Neural cell (in vitro differentiated cells): ENCODE measurements at regions not wholly inside any gene's neighbourhood (a gene's known extent, or its start where the extent isn't known, plus 50 kb on each side); places are given as distances from the start of the nearest gene placed in this dataset.

Experiments
- H2AFZ ChIP-seq: fragments of 200-600, 300-800 bp; sonication (generic), shearing (Covaris generic); 2 replicates; pipeline ENCODE4 v1.6.0; 2014; ENCODE audit warnings: low read depth, mild to moderate bottlenecking, antibody characterized with exemption, low read length, moderate library complexity
- H3F3A ChIP-seq: fragments of 200-600 bp; shearing (Covaris generic); 2 replicates; pipeline ENCODE4 v1.6.1; 2016; ENCODE audit warnings: mild to moderate bottlenecking, moderate library complexity, mixed read lengths, antibody characterized with exemption, low read length; ENCODE audit not compliant: insufficient read depth, poor library complexity, severe bottlenecking
- H3K27ac ChIP-seq: fragments of 200-600, 300-800 bp; sonication (generic), shearing (Covaris generic); 2 replicates; pipeline ENCODE4 v1.5.1; 2014; ENCODE audit warnings: mild to moderate bottlenecking, low read length, moderate library complexity
- H3K27me3 ChIP-seq: fragments of 300-800, 200-600 bp; sonication (generic), shearing (Covaris generic); 2 replicates; pipeline ENCODE4 v1.6.0; 2014; ENCODE audit warnings: mild to moderate bottlenecking, low read depth, low read length, moderate library complexity; ENCODE audit not compliant: insufficient read depth
- H3K36me3 ChIP-seq: fragments of 300-800, 200-600 bp; sonication (generic), shearing (Covaris generic); 2 replicates; pipeline ENCODE4 v1.5.1; 2014; ENCODE audit warnings: mild to moderate bottlenecking, antibody characterized with exemption, low read length, moderate library complexity; ENCODE audit not compliant: insufficient read depth
- H3K4me2 ChIP-seq: fragments of 300-800, 200-600 bp; sonication (generic), shearing (Covaris generic); 2 replicates; pipeline ENCODE4 v1.6.0; 2014; ENCODE audit warnings: mild to moderate bottlenecking, low read length
- H3K4me3 ChIP-seq: fragments of 300-800, 200-600 bp; sonication (generic), shearing (Covaris generic); 2 replicates; pipeline ENCODE4 v1.5.1; 2014; ENCODE audit warnings: mild to moderate bottlenecking, low read length, moderate library complexity
- H3K79me2 ChIP-seq: fragments of 200-600 bp; shearing (Covaris generic); replicated peaks from 2 replicates; pipeline ENCODE4 v1.6.0; 2014; ENCODE audit warnings: mild to moderate bottlenecking, low read length, moderate library complexity; ENCODE audit not compliant: insufficient read depth
- H3K9ac ChIP-seq: fragments of 300-800, 200-600 bp; sonication (generic), shearing (Covaris generic); 2 replicates; pipeline ENCODE4 v1.6.1; 2016; ENCODE audit warnings: mild to moderate bottlenecking, low read length, mixed read lengths
- H3K9me2 ChIP-seq: fragments of 200-600 bp; shearing (Covaris generic); 2 replicates; pipeline ENCODE4 v1.6.1; 2016; ENCODE audit warnings: mild to moderate bottlenecking, low read length, mixed read lengths; ENCODE audit not compliant: insufficient read depth
- H3K9me3 ChIP-seq: fragments of 200-600, 300-800 bp; sonication (generic), shearing (Covaris generic); 2 replicates; pipeline ENCODE4 v1.6.1; 2016; ENCODE audit warnings: mild to moderate bottlenecking, mixed run types, low read length, moderate library complexity, mixed read lengths
- H4K20me1 ChIP-seq: fragments of 200-600 bp; shearing (Covaris generic); 2 replicates; pipeline ENCODE4 v1.6.1; 2016; ENCODE audit warnings: mild to moderate bottlenecking, mixed run types; ENCODE audit not compliant: insufficient read depth
- EP300 ChIP-seq: fragments of 450-650 bp; conservative IDR thresholded peaks from 2 replicates; pipeline ENCODE4 v1.6.1; 2014; ENCODE audit warnings: antibody characterized with exemption, mild to moderate bottlenecking, moderate library complexity; ENCODE audit not compliant: poor library complexity, severe bottlenecking
- EZH2 ChIP-seq: fragments of 200-600, 300-800 bp; shearing (Covaris generic), sonication (generic); IDR thresholded peaks from 2 replicates; pipeline ENCODE4 v1.6.1; 2014; ENCODE audit warnings: antibody characterized with exemption, low read length, borderline replicate concordance, mild to moderate bottlenecking; ENCODE audit not compliant: insufficient read depth, poor library complexity, severe bottlenecking
- MXI1 ChIP-seq: fragments of 450-650 bp; conservative IDR thresholded peaks from 2 replicates; pipeline ENCODE4 v1.6.1; 2014; ENCODE audit warnings: antibody characterized with exemption, mild to moderate bottlenecking; ENCODE audit not compliant: poor library complexity, severe bottlenecking
- POLR2AphosphoS5 ChIP-seq: IDR thresholded peaks from 2 replicates; pipeline ENCODE4 v1.6.1; 2012
- RAD21 ChIP-seq: fragments of 450-650 bp; conservative IDR thresholded peaks from 2 replicates; pipeline ENCODE4 v1.6.1; 2014; ENCODE audit warnings: antibody characterized with exemption, mild to moderate bottlenecking, moderate library complexity
- SMC3 ChIP-seq: fragments of 450-650 bp; conservative IDR thresholded peaks from 2 replicates; pipeline ENCODE4 v1.6.1; 2014; ENCODE audit warnings: antibody characterized with exemption, mild to moderate bottlenecking, moderate library complexity; ENCODE audit not compliant: poor library complexity
- TAF1 ChIP-seq: IDR thresholded peaks from 2 replicates; pipeline ENCODE4 v1.6.1; 2012; ENCODE audit warnings: low read depth
- TF ChIP-seq, protein P1 (sequence below): fragments of 450-650 bp; IDR thresholded peaks from 2 replicates; pipeline ENCODE4 v1.5.1; 2014; ENCODE audit warnings: antibody characterized with exemption, mild to moderate bottlenecking, moderate library complexity; ENCODE audit not compliant: poor library complexity, severe bottlenecking
- TF ChIP-seq, protein P2 (sequence below): IDR thresholded peaks from 2 replicates; pipeline ENCODE4 v1.6.1; 2012; ENCODE audit warnings: borderline replicate concordance

DNA sequence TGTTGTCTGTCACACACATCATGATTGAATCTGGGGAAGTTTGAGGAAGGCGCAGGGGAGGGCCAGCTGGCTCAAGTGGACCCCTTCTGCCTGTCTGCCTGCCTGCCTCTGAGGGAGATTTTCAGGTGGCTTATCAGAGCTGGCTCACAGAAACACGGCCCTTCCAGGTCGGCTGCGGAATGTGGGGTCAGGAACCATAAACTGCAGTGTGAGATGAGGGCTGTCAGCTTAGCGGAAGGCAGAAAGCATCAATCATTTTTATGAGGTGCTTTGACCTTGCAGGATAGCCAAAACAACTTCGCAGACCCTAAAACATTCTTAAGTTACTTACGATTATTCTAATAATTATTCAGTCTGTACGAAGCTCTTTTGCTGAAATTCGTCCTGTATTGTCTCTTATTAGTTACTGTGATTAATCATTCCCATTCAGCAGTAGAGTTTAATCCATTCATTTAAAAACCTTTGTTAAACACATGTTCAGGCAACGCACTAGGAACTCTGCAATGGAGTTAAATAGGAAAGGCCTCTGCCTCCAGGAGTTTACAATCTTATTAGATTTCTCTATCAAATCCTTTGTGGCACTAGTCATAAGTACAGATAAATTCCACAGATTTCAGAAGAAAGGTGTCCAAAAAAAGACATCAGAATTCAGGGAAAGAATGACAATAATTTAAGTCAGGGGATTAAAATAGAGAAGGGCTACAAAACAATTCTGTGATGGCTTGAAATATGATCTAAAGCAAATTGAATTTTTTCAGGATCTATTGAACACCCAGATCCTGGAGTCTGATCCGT is 371.6 kb downstream of the HRH4 start:
- H2AFZ ChIP-seq, result no peak overlapping the region
- H4K20me1 ChIP-seq, result no peaks in the 10 kb centered on the region
- H3K4me3 ChIP-seq, result no peak overlapping the region
- no peak overlapping the region for H3K9ac ChIP-seq
- no peaks in the 10 kb centered on the region for H3K27me3 ChIP-seq
- TF ChIP-seq, protein P1, sequence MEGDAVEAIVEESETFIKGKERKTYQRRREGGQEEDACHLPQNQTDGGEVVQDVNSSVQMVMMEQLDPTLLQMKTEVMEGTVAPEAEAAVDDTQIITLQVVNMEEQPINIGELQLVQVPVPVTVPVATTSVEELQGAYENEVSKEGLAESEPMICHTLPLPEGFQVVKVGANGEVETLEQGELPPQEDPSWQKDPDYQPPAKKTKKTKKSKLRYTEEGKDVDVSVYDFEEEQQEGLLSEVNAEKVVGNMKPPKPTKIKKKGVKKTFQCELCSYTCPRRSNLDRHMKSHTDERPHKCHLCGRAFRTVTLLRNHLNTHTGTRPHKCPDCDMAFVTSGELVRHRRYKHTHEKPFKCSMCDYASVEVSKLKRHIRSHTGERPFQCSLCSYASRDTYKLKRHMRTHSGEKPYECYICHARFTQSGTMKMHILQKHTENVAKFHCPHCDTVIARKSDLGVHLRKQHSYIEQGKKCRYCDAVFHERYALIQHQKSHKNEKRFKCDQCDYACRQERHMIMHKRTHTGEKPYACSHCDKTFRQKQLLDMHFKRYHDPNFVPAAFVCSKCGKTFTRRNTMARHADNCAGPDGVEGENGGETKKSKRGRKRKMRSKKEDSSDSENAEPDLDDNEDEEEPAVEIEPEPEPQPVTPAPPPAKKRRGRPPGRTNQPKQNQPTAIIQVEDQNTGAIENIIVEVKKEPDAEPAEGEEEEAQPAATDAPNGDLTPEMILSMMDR, result no peak
- TF ChIP-seq EZH2 (no peak), TAF1 (no peak), MXI1 (no peak), SMC3 (no peak), EP300 (no peak)
- no peaks in the 10 kb centered on the region for H3K9me3 ChIP-seq
- H3K9me2 ChIP-seq, result no peaks in the 10 kb centered on the region
- H3K27ac ChIP-seq, result no peak overlapping the region
- no peaks in the 10 kb centered on the region for H3F3A ChIP-seq
- no peaks in the 10 kb centered on the region for H3K36me3 ChIP-seq
- no peaks in the 10 kb centered on the region for H3K79me2 ChIP-seq
- no peak overlapping the region for H3K4me2 ChIP-seq

DNA sequence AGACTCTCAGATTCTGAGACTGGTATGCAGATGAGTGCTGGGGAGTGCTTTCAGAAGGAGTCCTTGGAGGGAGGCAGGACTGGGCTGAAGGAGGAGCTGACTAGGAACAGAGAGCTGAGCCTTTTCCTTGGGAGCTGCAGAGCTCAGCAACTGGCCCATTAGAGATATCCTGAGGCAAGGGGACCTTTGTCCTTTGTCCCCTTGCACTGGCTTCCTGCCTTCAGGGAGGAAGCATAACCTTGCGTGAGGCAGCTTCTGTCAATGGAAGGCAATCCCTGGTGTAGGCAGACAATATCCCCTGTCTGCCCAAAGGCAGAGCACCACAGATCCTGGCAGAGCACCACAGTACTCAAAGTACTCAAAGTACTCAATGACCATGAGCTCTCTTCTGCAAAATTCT is 375.3 kb downstream of the HRH4 start:
- H3K27ac ChIP-seq, result no peak overlapping the region
- H3K36me3 ChIP-seq, result no peaks in the 10 kb centered on the region
- no peaks in the 10 kb centered on the region for H3F3A ChIP-seq
- H4K20me1 ChIP-seq, result no peaks in the 10 kb centered on the region
- no peak overlapping the region for H2AFZ ChIP-seq
- no peak overlapping the region for H3K4me3 ChIP-seq
- no peak overlapping the region for H3K4me2 ChIP-seq
- H3K79me2 ChIP-seq, result no peaks in the 10 kb centered on the region
- no peaks in the 10 kb centered on the region for H3K9me3 ChIP-seq
- H3K27me3 ChIP-seq, result no peaks in the 10 kb centered on the region
- no peaks in the 10 kb centered on the region for H3K9me2 ChIP-seq
- no peak overlapping the region for H3K9ac ChIP-seq
- TF ChIP-seq, protein P1, result no peak
- no peak for TF ChIP-seq TAF1
- TF ChIP-seq RAD21, result no peak
- no peak for TF ChIP-seq EZH2
- TF ChIP-seq SMC3, result no peak
- no peak for TF ChIP-seq EP300

DNA sequence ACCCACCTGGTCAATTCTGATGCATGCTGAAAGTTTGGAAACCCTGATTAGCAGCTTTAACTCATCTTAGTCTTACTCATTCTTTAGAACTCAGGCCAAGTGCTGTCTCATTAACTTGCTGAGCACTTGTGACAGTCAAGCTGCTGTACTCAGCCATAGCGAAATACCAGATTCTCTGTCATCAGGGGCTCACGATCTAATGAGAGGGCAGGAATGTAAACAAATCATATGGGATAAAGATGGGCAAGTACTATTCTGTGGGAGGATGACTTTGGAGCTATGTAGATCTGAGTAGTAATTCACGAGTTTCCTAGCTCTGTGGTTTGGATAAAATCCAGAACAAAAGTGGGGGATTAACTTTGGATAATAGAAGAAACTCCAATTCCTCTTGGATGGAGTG is 376.6 kb downstream of the HRH4 start:
- Histone ChIP-seq H3K9me3 (no peaks in the 10 kb centered on the region), H3F3A (no peaks in the 10 kb centered on the region), H3K27me3 (no peaks in the 10 kb centered on the region), H3K79me2 (no peaks in the 10 kb centered on the region), H3K9ac (no peak overlapping the region), H4K20me1 (no peaks in the 10 kb centered on the region), H3K36me3 (no peaks in the 10 kb centered on the region), H3K9me2 (no peaks in the 10 kb centered on the region), H3K27ac (no peak overlapping the region), H3K4me3 (no peak overlapping the region), H2AFZ (no peak overlapping the region), H3K4me2 (no peak overlapping the region)
- TF ChIP-seq MXI1, result no peak
- TF ChIP-seq, protein P2, sequence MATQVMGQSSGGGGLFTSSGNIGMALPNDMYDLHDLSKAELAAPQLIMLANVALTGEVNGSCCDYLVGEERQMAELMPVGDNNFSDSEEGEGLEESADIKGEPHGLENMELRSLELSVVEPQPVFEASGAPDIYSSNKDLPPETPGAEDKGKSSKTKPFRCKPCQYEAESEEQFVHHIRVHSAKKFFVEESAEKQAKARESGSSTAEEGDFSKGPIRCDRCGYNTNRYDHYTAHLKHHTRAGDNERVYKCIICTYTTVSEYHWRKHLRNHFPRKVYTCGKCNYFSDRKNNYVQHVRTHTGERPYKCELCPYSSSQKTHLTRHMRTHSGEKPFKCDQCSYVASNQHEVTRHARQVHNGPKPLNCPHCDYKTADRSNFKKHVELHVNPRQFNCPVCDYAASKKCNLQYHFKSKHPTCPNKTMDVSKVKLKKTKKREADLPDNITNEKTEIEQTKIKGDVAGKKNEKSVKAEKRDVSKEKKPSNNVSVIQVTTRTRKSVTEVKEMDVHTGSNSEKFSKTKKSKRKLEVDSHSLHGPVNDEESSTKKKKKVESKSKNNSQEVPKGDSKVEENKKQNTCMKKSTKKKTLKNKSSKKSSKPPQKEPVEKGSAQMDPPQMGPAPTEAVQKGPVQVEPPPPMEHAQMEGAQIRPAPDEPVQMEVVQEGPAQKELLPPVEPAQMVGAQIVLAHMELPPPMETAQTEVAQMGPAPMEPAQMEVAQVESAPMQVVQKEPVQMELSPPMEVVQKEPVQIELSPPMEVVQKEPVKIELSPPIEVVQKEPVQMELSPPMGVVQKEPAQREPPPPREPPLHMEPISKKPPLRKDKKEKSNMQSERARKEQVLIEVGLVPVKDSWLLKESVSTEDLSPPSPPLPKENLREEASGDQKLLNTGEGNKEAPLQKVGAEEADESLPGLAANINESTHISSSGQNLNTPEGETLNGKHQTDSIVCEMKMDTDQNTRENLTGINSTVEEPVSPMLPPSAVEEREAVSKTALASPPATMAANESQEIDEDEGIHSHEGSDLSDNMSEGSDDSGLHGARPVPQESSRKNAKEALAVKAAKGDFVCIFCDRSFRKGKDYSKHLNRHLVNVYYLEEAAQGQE, result no peak
- TF ChIP-seq EZH2, result no peak
- no peak for TF ChIP-seq POLR2AphosphoS5
- no peak for TF ChIP-seq RAD21
- no peak for TF ChIP-seq SMC3
- TF ChIP-seq EP300, result no peak
- no peak for TF ChIP-seq TAF1
- TF ChIP-seq, protein P1, result no peak
